GM19025 (cell line): ENCODE measurements at regions not wholly inside any gene's neighbourhood (a gene's known extent, or its start where the extent isn't known, plus 50 kb on each side); places are given as distances from the start of the nearest gene placed in this dataset.
"Not testable (repeated sequence)": the region's sequence is repeated elsewhere in the genome, so short reads cannot be mapped to it uniquely, and the experiment has no call there.

ENCODE experiments used
- ATAC-seq: cut with Tn5 transposase; IDR thresholded peaks from one replicate; pipeline ENCODE4 v1.9.1; 2021; ENCODE audit warnings: mild to moderate bottlenecking, low read depth, moderate library complexity; ENCODE audit not compliant: unreplicated experiment

GRCh38 chr2:236816197-236817170, 246.9 kb downstream of the ACKR3 start:
- ATAC-seq, result no peak

DNA sequence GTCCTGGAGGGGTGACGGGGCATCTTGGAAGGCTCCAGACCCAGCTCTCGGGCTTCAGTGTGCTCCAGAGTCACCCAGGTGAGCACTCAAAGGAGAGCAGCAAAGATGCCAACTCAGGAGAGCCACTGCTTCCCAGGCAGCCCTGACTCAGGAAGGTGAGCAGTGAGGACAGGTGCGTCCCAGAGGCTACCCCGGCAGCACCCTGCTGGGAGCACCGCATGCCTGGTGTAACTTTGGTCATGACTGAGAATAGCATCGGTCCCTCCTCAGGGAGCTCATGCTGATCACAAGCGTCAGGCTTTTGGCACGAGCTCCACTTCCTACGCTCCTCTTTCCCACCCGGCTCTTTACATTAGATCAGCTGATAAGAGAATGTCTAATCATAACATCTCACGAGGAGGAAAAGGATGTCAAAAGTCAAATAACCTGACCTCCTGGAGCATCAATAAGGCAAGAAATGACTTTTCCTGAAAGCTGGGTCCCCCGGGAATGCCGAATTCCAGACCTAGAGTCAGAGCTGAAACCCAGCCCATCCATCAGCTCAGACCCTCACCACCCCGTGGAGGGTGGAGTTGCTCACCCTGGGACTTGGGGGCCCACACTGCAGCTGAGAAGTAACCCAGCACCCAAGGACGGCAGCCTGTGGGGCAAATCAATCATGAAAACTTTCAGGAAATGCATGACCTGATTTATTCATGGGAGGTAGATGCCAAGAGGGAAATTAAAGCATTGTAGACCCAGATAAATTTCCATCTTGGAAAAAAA, 248.8 kb downstream of the ACKR3 start:
- no peak for ATAC-seq

- ATAC-seq, result no peak
These were observed 249.8 kb downstream of the ACKR3 start for GRCh38 chr2:236819275-236820002.

GRCh38 chr2:236820763-236821344, 251.2 kb downstream of the ACKR3 start:
- no peak for ATAC-seq

GRCh38 chr2:236823041-236823629, 253.5 kb downstream of the ACKR3 start:
- no peak for ATAC-seq

DNA sequence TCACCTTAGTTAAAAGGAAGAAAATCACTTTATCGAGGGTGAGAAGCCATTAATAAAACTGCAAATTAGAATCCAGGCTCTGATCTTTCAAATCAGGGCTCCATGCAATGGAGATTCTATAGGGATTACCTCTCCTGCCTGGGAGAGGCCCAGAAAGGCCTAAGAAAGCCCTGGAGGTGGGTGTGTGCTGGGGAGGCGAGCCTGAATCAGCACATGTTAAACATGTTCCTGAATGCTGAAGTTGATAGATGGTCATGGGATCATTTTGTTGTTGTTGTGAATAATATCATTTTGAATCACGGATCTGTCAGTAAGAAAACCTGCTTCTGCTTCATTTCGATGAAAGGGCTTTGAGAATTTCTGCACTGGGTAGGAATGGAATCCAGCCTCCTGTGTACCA, 254.3 kb downstream of the ACKR3 start:
- ATAC-seq, result no peak

DNA sequence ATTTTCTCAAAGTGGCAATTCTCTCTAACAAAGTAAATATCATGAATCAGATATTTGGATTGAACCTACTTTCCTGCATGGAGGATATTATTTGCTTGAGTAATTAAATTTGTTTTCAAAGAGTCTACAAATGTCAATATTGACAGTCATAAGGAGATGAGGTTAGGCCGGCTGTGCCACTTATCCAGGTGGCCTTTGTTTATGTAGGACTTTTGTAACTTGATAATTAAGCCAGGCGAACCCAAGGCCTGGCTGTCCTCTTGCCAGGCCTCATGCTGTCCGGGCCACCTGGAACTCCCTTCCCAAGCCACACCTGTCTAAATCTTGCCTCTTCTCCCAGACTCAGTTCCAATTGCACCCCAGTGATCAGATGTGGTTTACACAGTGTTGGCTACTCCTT, 255.2 kb downstream of the ACKR3 start:
- no peak for ATAC-seq

- no peak for ATAC-seq
These were observed 256.4 kb downstream of the ACKR3 start for GRCh38 chr2:236825989-236826510.

DNA sequence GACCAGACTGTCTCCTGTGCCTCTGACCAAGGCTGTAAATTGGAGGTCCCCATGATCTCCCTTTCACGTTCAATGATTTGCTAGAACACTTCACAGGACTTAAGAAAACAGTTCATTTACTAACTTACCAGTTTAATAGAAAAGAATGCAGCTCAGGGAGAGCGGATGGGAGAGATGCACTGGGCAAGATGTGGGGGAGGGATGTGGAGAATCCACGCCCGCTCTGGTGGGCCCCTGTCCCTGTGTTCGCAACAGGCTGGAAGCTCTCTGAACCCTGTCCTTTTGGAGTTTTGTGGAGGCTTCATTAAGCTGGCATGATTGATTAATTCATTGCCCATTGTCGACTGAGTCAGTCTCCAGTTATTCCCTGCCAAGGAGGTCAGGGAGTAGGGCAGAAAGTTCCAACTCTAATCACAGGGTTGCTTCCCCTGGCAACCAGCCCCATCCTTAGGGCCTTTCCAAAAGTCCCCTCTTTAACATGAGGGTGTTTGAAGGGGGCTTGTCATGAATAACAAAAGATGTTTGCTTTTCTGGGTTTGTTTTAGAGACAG, 257.1 kb downstream of the ACKR3 start:
- ATAC-seq, result no peak

DNA sequence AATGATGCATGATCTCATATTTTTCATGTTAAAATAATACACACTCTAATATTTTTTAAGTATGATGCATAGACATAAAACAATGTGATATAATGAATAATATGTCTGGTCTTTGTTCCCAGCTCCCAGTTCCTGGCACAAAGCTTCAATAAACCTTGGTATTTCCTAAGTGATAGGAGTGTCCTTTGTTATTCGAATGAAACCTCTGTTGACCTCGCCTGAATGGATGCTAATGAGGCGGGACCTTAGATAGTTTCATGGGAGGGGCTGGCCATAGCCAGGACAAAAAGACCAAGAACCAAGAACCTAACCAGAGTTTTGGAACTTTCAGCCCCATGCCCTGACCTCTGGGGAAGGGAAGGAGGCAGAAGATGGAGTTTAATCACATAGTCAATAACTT, 257.7 kb upstream of the COPS8 start:
- ATAC-seq, result no peak

DNA sequence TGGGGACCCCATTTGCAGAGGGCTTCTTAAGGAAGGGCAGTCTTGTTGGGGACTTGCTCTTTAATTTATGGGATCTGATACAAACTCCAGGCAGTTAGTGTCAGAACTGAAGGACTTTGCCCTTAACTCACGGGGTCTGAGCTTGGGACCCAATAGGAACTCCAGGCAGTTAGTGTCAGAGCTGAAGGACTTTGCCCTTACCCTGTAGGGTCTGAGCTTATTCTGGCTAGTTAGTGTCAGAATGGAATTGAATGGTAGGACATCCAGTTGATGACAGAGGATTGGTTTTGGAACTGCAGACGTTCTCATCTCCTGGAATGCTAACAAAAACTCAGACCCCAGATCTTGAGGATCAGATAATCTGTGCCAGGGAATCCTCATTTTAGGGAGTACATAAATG, 256.9 kb upstream of the COPS8 start:
- no peak for ATAC-seq

- ATAC-seq, result no peak
These were observed 254.8 kb upstream of the COPS8 start for GRCh38 chr2:236830926-236831325.

GRCh38 chr2:236831698-236832097, 254.0 kb upstream of the COPS8 start:
- ATAC-seq, result no peak

- ATAC-seq, result no peak
These were observed 252.1 kb upstream of the COPS8 start for GRCh38 chr2:236833501-236834073.

DNA sequence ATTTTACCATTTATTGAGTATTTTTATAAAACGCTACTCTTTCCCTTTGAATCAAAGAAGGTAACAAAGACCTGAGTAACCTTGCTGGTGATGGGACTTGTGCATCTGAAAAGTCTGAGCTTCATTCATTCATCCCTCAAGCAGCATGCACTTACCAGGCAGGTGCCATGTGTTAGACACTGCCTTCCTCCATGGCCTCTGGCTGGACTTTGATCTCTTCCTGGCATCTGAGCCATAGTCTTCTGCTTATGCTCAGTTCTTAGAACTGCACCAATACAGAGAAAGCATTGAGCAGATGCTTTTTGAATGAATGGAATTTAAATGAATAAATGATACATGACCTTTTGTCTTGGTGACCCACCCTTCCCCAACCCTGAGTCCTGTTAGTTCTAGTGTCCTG, 251.4 kb upstream of the COPS8 start:
- no peak for ATAC-seq

DNA sequence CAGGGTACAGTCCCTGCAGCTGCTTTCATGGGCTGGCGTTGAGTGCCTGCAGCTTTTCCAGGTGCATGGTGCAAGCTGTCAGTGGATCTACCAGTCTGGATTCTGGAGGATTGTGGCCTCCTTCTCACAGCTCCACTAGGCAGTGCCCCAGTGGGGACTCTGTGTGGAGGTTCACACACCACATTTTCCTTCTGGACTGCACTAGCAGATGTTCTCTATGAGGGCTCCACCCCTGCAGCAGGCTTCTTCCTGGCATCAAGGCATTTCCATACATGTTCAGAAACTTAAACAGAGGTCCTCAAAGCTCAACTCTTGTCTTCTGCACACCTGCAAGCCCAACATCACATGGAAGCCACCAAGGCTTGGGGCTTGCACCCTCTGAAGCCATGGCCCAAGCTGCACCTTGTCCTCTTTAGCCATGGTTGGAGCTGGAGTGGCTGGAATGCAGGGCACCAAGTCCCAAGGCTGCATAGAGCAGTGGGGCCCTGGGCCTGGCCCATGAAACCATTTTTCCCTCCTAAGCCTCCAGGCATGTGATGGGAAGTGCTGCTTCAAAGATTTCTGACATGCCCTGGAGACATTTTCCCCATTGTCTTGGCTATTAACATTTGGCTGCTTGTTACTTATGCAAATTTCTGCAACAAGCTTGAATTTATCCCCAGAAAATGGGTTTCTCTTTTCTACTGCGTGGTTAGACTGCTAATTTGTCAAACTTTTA, 250.2 kb upstream of the COPS8 start:
- ATAC-seq, result no peak

GRCh38 chr2:236836028-236836427, 249.7 kb upstream of the COPS8 start:
- not testable (repeated sequence) for ATAC-seq

DNA sequence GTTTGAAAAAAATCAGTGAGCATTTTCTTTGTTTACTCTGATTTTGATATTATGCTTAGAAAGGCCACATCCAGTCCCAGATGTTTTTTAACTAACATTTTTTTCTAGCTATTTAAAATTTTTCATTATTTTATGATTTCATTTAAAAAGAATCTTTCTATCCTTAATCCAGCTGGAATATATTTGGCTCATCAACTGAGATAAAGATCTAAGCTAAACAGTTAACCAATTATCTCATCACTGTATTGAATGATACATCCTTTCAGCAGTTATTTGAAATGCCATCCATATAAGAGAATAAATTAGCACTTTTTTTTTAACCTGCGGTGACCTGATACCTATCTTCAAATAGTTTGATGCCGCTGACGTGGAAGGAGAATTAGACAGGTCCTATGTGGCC, 245.5 kb upstream of the COPS8 start:
- ATAC-seq, result no peak

GRCh38 chr2:236840857-236841256, 244.8 kb upstream of the COPS8 start:
- no peak for ATAC-seq
